ENCODE measurements at regions not wholly inside any gene's neighbourhood (a gene's known extent, or its start where the extent isn't known, plus 50 kb on each side); places are given as distances from the start of the nearest gene placed in this dataset.
"Not testable (repeated sequence)": the region's sequence is repeated elsewhere in the genome, so short reads cannot be mapped to it uniquely, and the experiment has no call there.

- peak; percentile 0 for DNase-seq
Observed at GRCh38 chr13:94813920-94814475, 101.7 kb upstream of the SOX21 start.

GRCh38 chr13:94811753-94812152 lies 99.4 kb upstream of the SOX21 start:
- DNase-seq, result no peak

- DNase-seq, result no peak
Observed at GRCh38 chr13:94800423-94800822, 88.1 kb upstream of the SOX21 start.

- DNase-seq, result no peak
Observed at GRCh38 chr13:94799299-94799698, 87.0 kb upstream of the SOX21 start.

GRCh38 chr13:94798738-94799137 lies 86.4 kb upstream of the SOX21 start:
- no peak for DNase-seq

GRCh38 chr13:94795292-94795691 lies 82.9 kb upstream of the SOX21 start:
- no peak for DNase-seq

- DNase-seq, result not testable (repeated sequence)
Observed at GRCh38 chr13:94786246-94786645, 73.9 kb upstream of the SOX21 start.

GRCh38 chr13:94784066-94784465 lies 71.7 kb upstream of the SOX21 start:
- DNase-seq, result no peak

- DNase-seq, result no peak
Observed at GRCh38 chr13:94783489-94783888, 71.1 kb upstream of the SOX21 start.

- DNase-seq, result no peak
Observed at GRCh38 chr13:94780421-94780820, 68.1 kb upstream of the SOX21 start.

- no peak for DNase-seq
Observed at GRCh38 chr13:94778986-94779385, 66.6 kb upstream of the SOX21 start.

GRCh38 chr13:94778585-94778984 lies 66.2 kb upstream of the SOX21 start:
- no peak for DNase-seq

GRCh38 chr13:94776956-94777355 lies 64.6 kb upstream of the SOX21 start:
- DNase-seq, result no peak

- DNase-seq, result no peak
Observed at GRCh38 chr13:94776300-94776699, 64.0 kb upstream of the SOX21 start.

- no peak for DNase-seq
Observed at GRCh38 chr13:94765814-94766213, 53.5 kb upstream of the SOX21 start.

- DNase-seq, result no peak
Observed at GRCh38 chr13:94764576-94765321, 52.4 kb upstream of the SOX21 start.

Data from NCI-H2029 (cell line).